K562 (cell line): ENCODE measurements at regions not wholly inside any gene's neighbourhood (a gene's known extent, or its start where the extent isn't known, plus 50 kb on each side); places are given as distances from the start of the nearest gene placed in this dataset.

ENCODE experiments used
- GATAD2B ChIP-seq: fragments of 450-650 bp; IDR thresholded peaks from 2 replicates; pipeline ENCODE4 v1.6.1; 2017; ENCODE audit warnings: mild to moderate bottlenecking, borderline replicate concordance
- NR4A1 ChIP-seq, 2 experiments: fragments of 250-450 bp in 1 of 2; fragments of 450-650 bp in 1 of 2; sonication (Bioruptor Pico) in 1 of 2; IDR thresholded peaks; 2 replicates each; pipeline versions ENCODE4 v1.4.0 to v1.6.1; 2016 to 2020; ENCODE audit warnings: mild to moderate bottlenecking in 2 of 2, missing compliant biosample characterization in 1 of 2, missing genetic modification characterization in 1 of 2, moderate library complexity in 1 of 2
- POLR2AphosphoS5 ChIP-seq: IDR thresholded peaks from 2 replicates; pipeline ENCODE4 v1.6.1; 2011; ENCODE audit warnings: mild to moderate bottlenecking, low read depth, low read length, moderate library complexity; ENCODE audit not compliant: control insufficient read depth, insufficient read depth
- POLR2B ChIP-seq: fragments of 450-650 bp; IDR thresholded peaks from 2 replicates; pipeline ENCODE4 v1.6.1; 2018; ENCODE audit warnings: low read depth; ENCODE audit not compliant: partially characterized antibody
- SMARCC2 ChIP-seq: fragments of 450-650 bp; IDR thresholded peaks from 2 replicates; pipeline ENCODE4 v1.6.1; 2017; ENCODE audit warnings: antibody characterized with exemption, moderate library complexity, mild to moderate bottlenecking, low read depth
- ZBTB49 ChIP-seq: sonication (generic); formaldehyde crosslinking; IDR thresholded peaks from 2 replicates; pipeline ENCODE4 v1.8.0; 2022; ENCODE audit warnings: missing genetic modification reagents, mild to moderate bottlenecking, borderline replicate concordance
- ZFPM2 ChIP-seq: fragments of 250-450 bp; sonication (Bioruptor Pico); IDR thresholded peaks from 2 replicates; pipeline ENCODE4 v1.5.1; 2022; ENCODE audit warnings: mild to moderate bottlenecking
- ZNF57 ChIP-seq: fragments of 450-650 bp; formaldehyde crosslinking; IDR thresholded peaks from 2 replicates; pipeline ENCODE4 v1.4.0; 2020; ENCODE audit warnings: mild to moderate bottlenecking, moderate library complexity
- ZNF668 ChIP-seq: fragments of 250-450 bp; sonication (Bioruptor Pico); IDR thresholded peaks from 2 replicates; pipeline ENCODE4 v1.8.0; 2022; ENCODE audit warnings: mild to moderate bottlenecking, inconsistent platforms
- TF ChIP-seq, protein P1 (sequence below): fragments of 450-650 bp; IDR thresholded peaks from 2 replicates; pipeline ENCODE4 v1.6.1; 2016; ENCODE audit warnings: low read depth
- TF ChIP-seq, protein P2 (sequence below): fragments of 250-450 bp; sonication (Bioruptor Pico); IDR thresholded peaks from 2 replicates; pipeline ENCODE4 v1.4.0; 2020
- TF ChIP-seq, protein P3 (sequence below): IDR thresholded peaks from 2 replicates; pipeline ENCODE4 v1.6.1; 2011; ENCODE audit warnings: borderline replicate concordance, low read depth, mild to moderate bottlenecking, moderate library complexity, low read length; ENCODE audit not compliant: insufficient read depth, poor library complexity, severe bottlenecking

GRCh38 chr3:194255252-194256039 lies 95.7 kb downstream of the CPN2 start (continued):
- TF ChIP-seq, protein P1, sequence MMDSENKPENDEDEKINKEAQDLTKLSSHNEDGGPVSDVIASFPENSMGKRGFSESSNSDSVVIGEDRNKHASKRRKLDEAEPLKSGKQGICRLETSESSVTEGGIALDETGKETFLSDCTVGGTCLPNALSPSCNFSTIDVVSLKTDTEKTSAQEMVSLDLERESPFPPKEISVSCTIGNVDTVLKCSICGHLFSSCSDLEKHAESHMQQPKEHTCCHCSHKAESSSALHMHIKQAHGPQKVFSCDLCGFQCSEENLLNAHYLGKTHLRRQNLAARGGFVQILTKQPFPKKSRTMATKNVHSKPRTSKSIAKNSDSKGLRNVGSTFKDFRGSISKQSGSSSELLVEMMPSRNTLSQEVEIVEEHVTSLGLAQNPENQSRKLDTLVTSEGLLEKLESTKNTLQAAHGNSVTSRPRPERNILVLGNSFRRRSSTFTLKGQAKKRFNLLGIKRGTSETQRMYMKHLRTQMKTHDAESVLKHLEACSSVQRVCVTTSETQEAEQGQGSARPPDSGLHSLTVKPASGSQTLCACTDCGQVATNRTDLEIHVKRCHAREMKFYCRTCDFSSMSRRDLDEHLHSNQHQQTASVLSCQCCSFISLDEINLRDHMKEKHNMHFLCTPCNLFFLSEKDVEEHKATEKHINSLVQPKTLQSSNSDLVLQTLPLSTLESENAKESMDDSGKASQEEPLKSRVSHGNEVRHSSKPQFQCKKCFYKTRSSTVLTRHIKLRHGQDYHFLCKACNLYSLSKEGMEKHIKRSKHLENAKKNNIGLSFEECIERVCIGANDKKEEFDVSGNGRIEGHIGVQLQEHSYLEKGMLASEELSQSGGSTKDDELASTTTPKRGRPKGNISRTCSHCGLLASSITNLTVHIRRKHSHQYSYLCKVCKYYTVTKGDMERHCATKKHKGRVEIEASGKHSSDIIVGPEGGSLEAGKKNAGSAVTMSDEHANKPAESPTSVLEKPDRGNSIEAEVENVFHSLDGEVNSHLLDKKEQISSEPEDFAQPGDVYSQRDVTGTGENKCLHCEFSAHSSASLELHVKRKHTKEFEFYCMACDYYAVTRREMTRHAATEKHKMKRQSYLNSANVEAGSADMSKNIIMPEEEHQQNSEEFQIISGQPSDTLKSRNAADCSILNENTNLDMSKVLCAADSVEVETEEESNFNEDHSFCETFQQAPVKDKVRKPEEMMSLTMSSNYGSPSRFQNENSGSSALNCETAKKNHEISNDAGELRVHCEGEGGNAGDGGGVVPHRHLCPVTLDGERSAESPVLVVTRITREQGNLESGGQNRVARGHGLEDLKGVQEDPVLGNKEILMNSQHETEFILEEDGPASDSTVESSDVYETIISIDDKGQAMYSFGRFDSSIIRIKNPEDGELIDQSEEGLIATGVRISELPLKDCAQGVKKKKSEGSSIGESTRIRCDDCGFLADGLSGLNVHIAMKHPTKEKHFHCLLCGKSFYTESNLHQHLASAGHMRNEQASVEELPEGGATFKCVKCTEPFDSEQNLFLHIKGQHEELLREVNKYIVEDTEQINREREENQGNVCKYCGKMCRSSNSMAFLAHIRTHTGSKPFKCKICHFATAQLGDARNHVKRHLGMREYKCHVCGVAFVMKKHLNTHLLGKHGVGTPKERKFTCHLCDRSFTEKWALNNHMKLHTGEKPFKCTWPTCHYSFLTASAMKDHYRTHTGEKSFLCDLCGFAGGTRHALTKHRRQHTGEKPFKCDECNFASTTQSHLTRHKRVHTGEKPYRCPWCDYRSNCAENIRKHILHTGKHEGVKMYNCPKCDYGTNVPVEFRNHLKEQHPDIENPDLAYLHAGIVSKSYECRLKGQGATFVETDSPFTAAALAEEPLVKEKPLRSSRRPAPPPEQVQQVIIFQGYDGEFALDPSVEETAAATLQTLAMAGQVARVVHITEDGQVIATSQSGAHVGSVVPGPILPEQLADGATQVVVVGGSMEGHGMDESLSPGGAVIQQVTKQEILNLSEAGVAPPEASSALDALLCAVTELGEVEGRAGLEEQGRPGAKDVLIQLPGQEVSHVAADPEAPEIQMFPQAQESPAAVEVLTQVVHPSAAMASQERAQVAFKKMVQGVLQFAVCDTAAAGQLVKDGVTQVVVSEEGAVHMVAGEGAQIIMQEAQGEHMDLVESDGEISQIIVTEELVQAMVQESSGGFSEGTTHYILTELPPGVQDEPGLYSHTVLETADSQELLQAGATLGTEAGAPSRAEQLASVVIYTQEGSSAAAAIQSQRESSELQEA: no peak
- no peak for TF ChIP-seq ZFPM2 (CRISPR knock-in tag)
- TF ChIP-seq POLR2AphosphoS5: peak; percentile 78
- TF ChIP-seq POLR2B: peak; percentile 80
- peak; percentile 82; the same call in 1 of the 2 replicates for TF ChIP-seq GATAD2B
- TF ChIP-seq, protein P2, sequence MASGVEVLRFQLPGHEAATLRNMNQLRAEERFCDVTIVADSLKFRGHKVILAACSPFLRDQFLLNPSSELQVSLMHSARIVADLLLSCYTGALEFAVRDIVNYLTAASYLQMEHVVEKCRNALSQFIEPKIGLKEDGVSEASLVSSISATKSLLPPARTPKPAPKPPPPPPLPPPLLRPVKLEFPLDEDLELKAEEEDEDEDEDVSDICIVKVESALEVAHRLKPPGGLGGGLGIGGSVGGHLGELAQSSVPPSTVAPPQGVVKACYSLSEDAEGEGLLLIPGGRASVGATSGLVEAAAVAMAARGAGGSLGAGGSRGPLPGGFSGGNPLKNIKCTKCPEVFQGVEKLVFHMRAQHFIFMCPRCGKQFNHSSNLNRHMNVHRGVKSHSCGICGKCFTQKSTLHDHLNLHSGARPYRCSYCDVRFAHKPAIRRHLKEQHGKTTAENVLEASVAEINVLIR: peak; percentile 3; the same call in 1 of the 2 replicates
- TF ChIP-seq ZNF668 (CRISPR knock-in tag): peak; percentile 49; the same call in 1 of the 2 replicates
- TF ChIP-seq, protein P3, sequence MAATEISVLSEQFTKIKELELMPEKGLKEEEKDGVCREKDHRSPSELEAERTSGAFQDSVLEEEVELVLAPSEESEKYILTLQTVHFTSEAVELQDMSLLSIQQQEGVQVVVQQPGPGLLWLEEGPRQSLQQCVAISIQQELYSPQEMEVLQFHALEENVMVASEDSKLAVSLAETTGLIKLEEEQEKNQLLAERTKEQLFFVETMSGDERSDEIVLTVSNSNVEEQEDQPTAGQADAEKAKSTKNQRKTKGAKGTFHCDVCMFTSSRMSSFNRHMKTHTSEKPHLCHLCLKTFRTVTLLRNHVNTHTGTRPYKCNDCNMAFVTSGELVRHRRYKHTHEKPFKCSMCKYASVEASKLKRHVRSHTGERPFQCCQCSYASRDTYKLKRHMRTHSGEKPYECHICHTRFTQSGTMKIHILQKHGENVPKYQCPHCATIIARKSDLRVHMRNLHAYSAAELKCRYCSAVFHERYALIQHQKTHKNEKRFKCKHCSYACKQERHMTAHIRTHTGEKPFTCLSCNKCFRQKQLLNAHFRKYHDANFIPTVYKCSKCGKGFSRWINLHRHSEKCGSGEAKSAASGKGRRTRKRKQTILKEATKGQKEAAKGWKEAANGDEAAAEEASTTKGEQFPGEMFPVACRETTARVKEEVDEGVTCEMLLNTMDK: no peak
- no peak for TF ChIP-seq ZBTB49
- TF ChIP-seq NR4A1 (CRISPR knock-in tag; IDR thresholded peaks at IDR 0.05): no peak
- TF ChIP-seq NR4A1 (tag; IDR thresholded peaks at IDR 0.05): peak; percentile 30; the same call in 1 of the 2 replicates
- 0 out of 2 replicates have a peak, but pooled peaks have one; percentile 15 for TF ChIP-seq SMARCC2
- no peak for TF ChIP-seq ZNF57 (CRISPR knock-in tag)
